Stimulated activated CD4-positive, alpha-beta T cell treated with anti-CD3 and anti-CD28 coated beads, Interleukin-2, amount 100 ng/mL, for 24 hours (primary cell): ENCODE measurements at regions not wholly inside any gene's neighbourhood (a gene's known extent, or its start where the extent isn't known, plus 50 kb on each side); places are given as distances from the start of the nearest gene placed in this dataset.
"Not testable (repeated sequence)": the region's sequence is repeated elsewhere in the genome, so short reads cannot be mapped to it uniquely, and the experiment has no call there.

Source experiments
- DNase-seq, 2 donors: peaks; one replicate each; pipeline ENCODE4 v3.0.0-alpha.2; 2020

DNA sequence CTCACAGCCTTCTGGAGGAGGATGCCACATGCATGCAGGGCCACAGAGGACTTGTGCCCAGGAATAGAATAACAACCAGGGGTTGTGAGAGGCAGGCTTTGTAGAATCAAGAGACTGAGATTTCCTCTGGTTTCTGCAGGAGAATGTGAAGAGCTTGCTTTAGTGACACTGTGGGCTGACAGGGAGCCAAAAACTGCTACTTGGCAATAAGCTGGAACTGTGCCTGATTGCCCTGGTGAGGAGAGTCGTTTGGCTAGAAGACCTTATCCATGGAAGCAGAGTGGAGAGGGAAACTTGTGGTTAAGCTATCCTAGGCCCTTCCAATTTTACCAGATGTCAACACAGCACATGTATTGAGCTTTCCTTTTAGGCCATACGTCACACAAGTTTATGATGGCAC, 902.1 kb downstream of the MRPL39 start:
- no peak for DNase-seq

DNA sequence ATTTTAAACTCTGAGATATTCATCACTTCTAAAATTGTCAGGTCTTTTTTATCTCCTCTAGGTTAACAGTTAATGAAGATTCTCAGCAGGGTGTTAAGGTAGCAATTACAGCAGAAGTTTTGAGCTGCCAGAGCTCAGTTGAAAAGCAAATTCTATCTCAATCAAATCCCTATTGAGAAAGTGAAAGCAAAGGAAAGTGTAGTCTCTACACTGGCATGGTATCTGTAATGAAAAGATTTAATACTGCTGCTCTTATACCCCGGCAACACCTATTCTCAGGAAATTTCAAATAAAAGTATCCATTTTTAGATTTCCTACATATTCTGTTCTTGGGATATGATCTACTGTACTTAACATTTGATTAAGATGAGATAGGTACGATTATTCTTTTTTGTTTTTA, 913.5 kb downstream of the MRPL39 start:
- no peak for DNase-seq

DNA sequence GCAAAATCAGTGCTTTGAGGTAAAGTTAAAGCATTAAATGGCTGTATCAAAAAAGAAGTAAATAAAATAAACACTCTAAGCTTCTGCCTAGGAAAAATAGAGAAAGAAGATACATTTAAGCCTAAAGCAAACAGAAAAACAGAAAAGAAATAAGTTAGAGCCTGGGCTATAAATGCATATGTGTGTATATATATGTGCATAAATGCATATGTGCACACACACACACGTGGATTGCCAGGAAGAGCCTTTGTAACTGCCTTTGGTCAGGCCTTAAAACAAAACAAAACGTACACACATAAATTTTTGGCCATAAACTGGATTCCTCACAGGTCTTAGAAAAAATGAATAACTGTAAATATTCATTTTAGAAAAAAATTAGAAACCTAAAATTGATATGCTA, 925.8 kb downstream of the MRPL39 start:
- DNase-seq, result no peak

DNA sequence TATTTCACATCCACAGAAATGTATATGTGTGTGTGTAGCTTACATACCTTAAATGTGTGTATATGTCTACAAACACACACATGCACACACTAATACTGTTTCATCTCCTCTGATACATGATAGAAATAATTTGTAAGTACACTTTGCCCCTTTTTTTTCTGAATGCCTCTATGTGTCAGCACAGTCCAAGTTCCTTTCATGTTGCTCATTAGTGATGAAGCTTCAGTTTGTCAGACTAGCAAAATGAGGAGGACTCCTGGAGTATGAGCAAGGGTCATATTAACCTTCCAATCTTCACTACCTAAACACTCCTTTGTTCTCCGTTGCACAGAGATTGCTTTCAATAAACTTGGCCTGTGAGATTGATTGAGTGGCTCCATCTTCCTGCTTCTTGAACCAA, 935.4 kb downstream of the MRPL39 start:
- DNase-seq, result no peak

DNA sequence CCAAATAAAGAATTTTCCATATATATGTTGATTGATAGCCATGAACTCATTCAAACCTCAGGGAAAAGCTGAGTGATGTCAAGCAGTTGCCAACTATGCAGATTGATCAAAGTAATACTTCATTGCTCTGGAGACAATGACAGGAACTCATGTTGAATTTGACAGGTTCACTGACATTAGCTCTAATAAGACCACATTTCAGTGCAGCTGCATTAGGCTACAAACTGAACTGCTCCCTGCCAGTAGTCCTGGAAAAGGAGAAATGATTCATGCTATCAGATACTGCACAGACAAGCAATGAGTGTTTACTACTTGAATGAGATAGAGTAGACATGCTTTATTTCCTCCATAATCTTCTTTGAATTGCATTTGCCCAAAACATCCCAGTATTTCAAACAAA, 948.4 kb downstream of the MRPL39 start:
- DNase-seq, result no peak

DNA sequence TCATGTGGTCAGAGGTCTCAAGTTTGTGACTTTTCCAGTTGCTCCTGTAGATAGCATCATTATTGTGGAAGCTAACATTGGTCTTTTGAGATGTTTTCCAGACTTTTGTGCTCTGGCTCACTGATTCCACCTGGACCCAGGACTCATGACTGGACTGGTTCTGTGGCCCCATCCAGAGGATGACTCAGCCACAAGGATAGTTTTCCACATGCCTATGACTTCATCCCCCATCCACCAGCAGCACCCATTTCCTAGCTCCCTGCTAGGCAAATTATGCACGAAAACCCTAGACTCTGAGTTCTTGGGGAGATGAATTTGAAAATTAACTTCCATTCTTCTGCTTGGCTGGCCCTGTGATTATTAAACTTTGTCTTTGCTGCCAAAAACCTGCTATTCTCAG, 949.3 kb downstream of the MRPL39 start:
- DNase-seq, result no peak

DNA sequence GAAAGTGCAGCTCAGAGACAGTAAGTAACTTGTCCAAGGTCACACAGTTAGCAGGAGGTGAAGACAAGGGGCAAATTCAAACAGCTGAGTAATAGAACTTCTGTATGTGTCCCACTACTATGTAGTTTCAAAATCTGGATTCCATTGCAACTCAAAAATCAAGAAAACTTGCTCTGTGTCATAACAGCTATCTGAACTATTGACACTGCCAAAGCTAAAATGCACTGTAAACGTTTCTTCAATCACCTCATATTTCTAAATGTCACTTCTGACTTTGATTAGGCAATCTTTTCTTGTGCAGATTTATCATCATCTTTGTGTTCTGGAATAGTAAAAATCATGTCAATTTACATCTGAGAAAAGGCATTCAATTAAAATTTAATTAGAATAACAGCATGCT, 957.6 kb downstream of the MRPL39 start:
- DNase-seq, result no peak

DNA sequence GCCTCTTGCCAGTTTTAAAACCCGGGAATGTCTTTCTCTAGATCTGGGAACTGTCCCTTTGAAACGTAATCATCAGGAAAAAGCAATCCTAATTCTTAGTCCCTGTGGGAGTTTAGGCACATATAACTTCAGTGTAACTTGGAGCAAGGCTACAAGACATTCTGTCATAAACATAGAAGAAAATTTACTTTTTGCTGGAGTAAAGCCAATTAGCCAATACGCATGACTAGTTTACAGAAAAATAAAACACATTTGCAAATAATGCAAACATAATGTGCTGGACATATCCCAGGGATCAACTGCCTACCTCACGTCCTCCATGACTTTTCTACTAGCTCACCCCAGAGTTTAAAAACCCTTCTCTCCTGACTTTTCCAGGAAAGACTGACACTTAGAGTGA, 970.6 kb downstream of the MRPL39 start:
- no peak for DNase-seq

DNA sequence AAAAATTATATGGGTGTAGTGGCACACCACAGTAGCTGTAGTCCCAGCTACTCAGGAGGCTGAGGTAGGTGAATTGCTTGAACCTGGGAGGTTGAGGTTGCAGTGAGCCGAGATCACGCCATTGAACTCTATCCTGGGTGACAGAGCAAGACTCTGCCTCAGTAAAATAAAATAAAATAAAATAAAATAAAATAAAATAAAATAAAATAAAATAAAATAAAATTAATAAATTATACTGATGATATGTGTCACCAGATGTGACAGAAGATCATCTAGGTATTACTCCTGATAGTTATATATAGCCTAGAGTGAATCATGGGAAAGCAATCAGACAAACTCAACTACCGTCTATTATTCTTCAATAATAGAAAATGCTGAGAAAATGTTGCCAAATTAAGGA, 972.5 kb downstream of the MRPL39 start:
- no peak for DNase-seq

DNA sequence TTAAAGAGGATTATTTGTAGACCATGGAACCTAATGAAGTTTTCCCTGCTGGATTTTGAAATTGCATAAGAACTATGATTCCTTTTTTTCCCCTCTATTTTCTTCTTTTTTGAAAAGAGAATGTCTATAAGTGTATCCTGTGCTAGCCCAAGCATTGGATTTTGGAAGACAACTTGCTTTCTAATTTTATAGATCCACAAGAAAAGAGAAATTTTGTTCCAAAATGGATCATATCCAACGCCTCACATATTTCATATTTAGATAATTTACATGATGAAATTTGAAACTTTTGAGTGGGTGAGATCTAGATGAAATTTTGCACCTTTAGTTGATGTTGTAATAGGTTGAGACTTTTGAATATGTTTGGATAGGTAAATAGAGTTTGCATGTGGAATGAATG, 978.7 kb downstream of the MRPL39 start:
- DNase-seq, result no peak

DNA sequence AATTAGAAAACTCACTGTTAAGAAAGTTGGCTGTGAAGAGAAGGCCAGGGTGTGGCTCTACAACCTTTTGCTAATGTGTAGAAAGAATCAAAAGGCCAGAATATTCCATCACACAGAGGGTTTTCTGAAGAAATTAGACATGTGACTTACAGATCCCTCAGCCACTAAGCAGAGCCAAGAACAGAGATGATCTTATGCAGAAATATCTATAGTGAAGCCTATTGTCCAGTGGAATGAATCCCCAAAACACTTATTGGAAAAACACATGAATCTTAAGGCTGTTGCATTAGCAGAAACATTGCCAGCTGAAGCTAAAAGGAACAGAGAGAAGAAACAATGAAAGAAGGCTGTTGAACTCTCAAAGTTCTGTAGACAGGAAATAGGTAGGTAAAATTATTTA, 979.2 kb downstream of the MRPL39 start:
- DNase-seq, result no peak

DNA sequence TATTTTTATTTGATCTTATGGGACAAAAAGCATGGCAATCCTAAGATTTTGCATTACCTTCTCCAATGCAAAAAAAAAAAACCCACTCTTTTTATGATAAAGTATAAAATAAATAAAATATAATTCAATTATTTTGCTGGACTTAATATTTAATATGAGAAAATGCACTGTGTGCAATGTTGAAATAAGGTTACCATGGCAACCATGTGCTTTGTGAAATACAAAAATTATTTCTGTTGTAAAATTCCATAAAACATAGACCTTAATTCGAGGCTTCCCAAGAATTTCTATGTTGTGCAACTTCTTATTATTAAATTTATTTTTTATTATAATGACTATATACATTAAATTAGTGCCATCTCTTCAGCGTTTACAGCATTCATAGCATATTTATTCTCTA, 989.5 kb downstream of the MRPL39 start:
- DNase-seq, result no peak

DNA sequence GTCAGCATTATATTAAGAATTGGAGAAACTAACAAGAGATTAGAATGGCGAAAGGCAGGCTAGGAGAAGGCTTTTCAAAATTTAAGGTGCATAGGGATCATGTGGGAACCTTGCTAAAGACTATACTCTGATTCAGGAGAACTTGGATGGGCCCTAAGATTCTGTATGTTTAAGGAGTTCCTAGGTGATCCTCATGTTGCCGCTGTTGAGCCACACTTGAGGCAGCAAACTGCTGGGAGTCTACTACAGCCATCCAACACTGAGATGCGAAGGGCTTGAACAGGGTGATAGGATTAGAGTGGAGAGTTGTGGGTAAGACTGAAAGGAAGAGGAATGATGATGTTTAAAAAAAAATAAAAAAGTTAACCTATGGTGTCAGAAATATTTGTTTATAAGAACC, 1013.2 kb downstream of the MRPL39 start:
- DNase-seq, result no peak

DNA sequence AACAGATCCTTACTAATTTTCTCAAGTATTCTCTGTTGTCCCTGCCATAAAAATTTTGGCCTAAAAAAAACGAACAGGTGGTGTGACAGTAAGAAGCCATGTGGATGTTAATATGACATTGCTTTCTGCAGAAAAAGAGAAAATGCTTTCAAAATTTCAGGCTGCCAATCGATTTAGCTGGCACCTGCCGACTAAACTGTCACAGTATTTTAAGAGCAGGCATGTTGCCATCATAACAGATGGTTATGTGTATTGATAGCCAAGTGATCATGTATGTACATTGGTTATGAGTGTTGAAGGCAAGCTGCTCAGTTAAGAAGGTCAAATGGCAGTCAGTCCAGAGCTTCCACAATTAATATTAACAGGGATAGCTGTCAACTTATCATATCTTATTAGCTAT, 1017.0 kb downstream of the MRPL39 start:
- DNase-seq, result no peak

DNA sequence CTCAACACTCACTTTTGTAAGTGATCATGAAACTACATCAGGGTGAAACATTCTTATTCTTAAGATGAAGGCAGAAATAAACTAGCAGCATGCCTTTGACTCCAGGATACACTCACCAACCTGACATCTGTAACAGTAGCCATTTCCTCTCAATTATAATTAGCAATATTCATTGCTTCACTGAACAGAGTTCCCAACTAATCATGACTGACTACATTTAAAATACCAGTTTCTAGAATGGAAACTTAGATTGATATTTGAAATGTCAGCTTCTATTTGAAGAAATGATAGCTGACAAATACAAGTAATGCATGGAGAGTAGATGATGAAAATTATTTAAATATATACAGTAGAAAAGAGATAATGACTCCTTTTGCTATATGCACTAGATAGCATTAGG, 1023.8 kb downstream of the MRPL39 start:
- no peak for DNase-seq

DNA sequence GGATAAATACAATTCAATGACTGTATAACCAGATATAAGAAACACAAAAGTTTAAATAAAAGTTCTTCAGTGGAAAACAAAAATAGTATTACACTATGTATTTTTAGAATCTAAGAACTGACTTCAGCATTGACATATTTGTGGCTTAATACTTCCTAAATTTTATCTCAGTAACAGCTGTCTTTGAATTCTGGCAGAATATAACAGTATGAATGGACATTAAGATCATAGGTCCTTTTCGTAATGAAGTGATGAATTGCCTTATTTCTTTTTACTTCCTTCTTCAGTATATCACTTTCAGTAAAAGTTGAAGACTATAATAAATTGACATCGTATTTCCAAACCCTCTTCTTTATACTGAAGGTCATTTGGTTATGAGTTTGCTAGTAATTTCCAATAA, 1030.0 kb downstream of the MRPL39 start:
- no peak for DNase-seq

DNA sequence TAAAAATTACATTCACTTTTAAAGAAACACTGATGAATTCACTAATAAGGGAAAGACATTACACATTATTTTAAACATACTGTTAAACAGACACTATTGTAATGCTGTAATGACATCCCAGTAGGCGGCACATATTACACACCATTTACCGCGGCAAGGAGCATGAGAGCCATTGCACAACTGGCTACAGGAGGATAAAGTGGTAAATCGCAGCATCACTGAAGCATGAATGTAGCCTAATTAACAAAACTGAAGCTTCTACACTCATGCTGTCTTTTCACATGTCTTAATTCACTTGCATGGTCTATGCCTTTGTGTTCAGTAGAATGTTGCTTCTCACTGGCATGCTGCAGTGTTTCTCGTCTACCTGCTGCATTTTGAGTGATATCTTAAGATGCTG, 1046.0 kb downstream of the MRPL39 start:
- DNase-seq, result no peak

DNA sequence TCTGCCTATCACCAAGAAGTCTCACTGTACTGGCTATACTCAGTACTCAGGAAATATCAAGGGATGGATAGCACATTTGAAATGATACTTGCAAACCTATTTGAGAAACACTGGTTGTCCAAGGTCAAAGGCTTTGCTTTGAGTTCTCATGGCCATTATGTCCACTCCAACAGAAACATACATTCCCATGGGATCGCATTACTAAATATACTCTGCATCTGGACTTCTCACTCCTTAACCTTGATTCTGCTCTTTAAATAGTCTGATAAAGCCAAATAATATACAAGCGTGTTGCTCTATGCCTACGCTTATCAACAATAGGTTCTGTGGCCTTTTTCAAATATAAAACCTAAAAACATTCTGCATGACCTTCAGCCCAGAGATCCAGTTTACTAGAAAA, 1054.8 kb downstream of the MRPL39 start:
- no peak for DNase-seq

DNA sequence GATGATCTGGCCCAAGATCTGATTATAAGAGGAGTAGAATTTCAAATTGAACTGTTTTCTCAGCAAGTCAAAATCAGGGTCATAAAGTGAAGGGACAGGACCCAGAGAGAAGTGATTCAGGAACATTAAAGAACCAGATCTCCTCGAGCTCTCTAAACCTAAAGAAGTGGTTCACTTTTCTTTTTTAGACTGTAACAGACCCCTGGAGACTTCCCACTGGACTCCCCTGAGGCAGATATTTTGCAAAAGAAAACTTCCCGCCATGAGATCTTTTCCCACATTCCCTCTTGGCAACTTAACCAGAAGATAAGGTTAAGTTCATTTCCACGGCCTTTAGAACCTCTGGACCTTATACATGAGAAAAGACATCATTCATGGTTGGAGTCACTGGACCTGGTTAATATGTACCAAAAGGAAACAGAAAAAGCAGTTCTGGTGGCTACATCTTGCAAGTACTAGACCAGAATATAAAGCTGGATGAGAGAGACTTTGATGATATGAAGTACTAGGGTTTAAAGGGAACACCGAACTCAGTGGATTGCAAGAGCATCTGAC, 1061.4 kb downstream of the MRPL39 start:
- no peak for DNase-seq

DNA sequence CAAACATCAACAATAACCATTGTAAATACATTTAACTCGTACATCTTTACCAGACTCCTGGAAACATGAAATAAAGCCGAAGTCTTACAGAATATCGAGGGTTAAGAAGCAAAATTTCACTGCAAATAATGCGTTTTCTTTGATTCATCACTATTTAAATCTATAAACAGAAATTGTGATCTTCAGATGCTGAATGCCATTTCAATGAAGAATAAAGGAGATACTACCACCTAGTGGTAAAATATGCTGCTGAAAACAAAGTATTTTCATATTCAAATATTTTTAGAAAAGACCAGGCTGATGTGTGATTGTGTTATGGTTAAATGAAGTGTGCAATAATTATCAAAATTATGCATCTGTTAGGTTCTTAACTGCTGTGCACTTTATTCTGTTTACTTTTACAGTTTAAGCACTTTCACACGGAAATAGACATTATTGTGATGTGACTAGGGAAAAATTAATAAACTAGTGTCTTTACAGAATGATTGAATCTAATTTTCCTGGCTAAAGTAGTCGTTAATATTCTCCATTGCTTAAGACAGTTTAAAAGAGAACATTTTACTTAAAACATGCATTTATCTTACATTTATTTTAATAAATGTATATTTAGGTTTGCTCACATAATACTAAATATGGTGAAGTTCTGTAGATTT, 1093.1 kb downstream of the MRPL39 start:
- DNase-seq, result no peak

DNA sequence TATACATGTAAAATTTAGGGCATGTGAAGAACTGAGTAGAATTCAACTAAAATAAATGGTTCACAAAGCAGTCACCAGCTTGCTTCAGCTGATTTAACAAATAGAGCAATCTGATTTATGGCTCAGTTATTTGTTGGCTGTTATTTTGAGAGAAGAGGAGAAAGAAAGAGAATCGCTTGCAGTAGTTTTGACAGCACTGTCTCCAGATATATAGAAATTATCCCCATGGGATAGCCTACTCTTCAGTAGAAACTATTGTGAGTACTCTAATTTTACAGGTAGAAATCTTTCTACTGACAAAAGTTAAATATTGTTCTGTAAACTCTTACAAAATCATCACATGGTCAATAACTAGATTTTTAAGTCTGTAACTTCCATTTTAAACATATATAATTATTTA, 1098.2 kb downstream of the MRPL39 start:
- DNase-seq, result no peak

DNA sequence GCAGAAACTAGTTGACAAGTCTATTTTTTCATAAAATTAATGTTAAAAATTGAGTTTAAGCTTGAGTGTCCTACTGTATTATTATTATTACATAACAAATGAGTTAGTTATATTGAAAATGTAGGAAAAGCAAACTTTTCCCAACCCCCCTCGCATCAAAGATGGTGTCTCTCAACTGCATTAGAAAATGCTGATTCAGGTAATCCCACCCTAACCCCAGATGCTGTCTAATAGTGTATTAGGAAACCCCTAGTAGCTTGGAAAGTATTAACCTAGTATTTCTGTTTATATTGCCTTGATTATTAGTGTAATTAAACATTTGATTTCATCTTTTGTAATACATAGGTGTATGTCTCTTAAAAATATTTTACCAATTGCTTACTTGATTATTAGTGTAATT, 1120.3 kb downstream of the MRPL39 start:
- no peak for DNase-seq

DNA sequence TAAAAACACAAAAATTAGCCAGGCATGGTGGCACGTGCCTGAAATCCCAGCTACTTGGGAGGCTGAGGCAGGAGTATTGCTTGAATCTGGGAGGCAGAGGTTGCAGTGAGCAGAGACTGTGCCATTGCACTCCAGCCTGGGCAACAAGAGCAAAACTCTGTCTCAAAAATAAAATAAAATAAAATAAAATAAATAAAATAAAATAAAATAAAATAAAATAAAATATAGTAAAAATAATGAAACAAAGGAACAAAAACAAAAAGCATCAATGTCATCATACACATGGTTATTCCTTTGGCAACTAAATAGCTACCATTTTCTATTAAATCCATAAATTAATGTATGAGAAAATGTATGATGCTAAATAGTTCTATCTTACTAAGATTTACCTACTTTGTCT, 1123.9 kb downstream of the MRPL39 start:
- DNase-seq, result not testable (repeated sequence)

DNA sequence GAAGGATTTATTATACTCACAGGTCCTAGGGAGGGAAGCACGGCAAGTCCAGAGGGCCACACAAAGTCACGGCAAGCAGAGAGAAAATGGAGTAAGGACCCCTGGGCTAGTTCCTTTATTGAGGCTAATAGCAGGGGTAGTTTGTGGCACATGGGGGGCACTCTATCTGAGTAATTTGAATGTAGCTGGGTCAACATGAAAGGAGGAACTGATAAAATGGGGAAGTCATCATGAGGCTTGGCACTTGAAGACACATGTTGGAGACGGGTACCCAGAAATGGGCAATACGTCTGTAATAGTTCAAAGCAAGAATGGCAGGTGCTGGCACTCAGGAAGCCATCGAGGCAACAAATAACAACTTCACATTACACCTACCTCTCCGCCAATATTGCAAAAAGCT, 1136.4 kb downstream of the MRPL39 start:
- no peak for DNase-seq

DNA sequence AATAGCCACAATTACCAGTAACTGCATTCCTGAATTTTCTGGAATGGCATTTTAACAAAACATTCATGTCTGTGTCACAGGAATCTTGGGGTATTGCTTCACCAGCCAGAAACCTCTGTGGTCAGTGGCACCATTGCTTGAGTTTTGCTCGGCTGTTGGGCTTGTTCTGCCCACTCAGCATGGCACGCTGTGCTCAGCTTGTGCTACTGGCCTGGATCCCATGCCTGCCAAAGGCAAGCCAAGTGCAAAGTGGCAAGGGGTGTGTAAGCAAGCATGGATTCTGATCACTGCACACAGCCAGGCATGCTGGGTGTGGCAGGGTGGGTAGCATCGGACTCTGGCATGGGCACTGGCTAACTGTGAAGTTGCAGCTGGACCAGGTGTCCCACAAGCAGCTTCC, 1150.9 kb downstream of the MRPL39 start:
- DNase-seq, result no peak

DNA sequence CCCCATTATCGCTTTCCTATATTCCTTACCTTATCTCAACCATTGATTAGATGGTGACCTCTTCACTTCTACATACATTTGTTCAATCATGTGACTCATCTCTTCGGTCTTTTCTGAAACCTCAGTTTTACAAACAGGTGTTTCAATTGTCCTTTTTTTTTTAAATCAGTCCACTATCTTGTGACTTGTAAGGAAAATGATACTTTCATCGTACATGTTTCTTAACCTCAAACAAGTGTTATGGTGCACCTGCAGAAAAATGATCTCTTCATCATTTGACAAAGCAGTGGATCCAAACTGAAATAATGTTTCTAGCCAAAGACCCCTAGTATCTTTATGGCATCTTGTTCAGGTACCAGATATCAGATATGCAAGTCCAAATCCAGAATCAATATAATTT, 1157.2 kb downstream of the MRPL39 start:
- DNase-seq, result no peak
